ENCODE measurements at regions not wholly inside any gene's neighbourhood (a gene's known extent, or its start where the extent isn't known, plus 50 kb on each side); places are given as distances from the start of the nearest gene placed in this dataset.

DNA sequence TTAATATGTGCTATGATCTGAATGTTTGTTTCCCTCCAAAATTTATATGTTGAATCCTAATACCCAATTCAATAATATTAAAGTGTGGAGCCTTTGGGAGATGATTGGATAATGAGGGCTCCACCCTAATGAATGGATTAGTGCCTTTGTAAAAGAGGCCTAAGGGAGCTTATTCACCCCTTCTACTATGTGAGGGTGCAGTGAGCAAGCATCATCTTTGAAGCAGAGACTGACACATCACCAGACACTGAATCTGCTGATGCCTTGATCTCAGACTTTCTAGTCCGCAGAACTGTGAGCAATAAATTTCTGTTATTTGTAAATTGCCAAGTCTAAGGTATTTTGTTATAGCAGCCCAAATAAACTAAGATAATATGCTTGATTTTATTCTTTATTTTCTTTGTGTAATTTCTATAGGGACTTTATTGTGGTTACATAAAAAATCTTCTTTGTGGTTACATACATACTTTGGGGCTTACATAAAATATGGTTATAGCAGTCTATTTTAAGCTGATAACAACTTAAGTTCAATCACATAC is 131.1 kb upstream of the SLC38A2 start:
- no peaks in the 10 kb centered on the region for H3K79me2 ChIP-seq (ENCODE audit: insufficient read depth, low read length)
- no peak overlapping the region for H3K4me2 ChIP-seq (replicated peaks; ENCODE audit: extremely low read depth, low read length, poor library complexity, severe bottlenecking)
- no peak overlapping the region for H3K27ac Mint-ChIP-seq
- no peaks in the 10 kb centered on the region for H3K4me1 Mint-ChIP-seq
- DNase-seq: no peak
- H2AFZ ChIP-seq (ENCODE audit: insufficient read depth, low read depth, low read length, poor library complexity, severe bottlenecking): no peak overlapping the region
- intact Hi-C loops (cut with micrococcal nuclease): no loop called here
- no peaks in the 10 kb centered on the region for H3K4me1 ChIP-seq (ENCODE audit: control insufficient read depth in 1 of 2, insufficient read depth in 2 of 2, low read length in 2 of 2)
- H3K27me3 ChIP-seq (ENCODE audit: control insufficient read depth in 2 of 2, insufficient read depth in 2 of 2, low read length in 2 of 2): no peaks in the 10 kb centered on the region
- H3K36me3 ChIP-seq (replicated peaks in 1 of 2; ENCODE audit: control insufficient read depth in 1 of 2, insufficient read depth in 2 of 2, low read length in 2 of 2): no peaks in the 10 kb centered on the region
- H3K9me3 ChIP-seq (replicated peaks in 1 of 2; ENCODE audit: control insufficient read depth in 1 of 2, insufficient read depth in 1 of 2, low read length in 2 of 2): peaks cover 10 to 11% of the 10 kb centered on the region in 2 donors
- no CpG with 5 or more reads among the region's 1 CpG for WGBS (ENCODE audit: insufficient coverage)
- H3K9ac ChIP-seq (ENCODE audit: insufficient read depth, low read length, poor library complexity, severe bottlenecking): no peak overlapping the region
- TF ChIP-seq, protein P1, sequence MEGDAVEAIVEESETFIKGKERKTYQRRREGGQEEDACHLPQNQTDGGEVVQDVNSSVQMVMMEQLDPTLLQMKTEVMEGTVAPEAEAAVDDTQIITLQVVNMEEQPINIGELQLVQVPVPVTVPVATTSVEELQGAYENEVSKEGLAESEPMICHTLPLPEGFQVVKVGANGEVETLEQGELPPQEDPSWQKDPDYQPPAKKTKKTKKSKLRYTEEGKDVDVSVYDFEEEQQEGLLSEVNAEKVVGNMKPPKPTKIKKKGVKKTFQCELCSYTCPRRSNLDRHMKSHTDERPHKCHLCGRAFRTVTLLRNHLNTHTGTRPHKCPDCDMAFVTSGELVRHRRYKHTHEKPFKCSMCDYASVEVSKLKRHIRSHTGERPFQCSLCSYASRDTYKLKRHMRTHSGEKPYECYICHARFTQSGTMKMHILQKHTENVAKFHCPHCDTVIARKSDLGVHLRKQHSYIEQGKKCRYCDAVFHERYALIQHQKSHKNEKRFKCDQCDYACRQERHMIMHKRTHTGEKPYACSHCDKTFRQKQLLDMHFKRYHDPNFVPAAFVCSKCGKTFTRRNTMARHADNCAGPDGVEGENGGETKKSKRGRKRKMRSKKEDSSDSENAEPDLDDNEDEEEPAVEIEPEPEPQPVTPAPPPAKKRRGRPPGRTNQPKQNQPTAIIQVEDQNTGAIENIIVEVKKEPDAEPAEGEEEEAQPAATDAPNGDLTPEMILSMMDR (IDR thresholded peaks at IDR 0.05): no peak
- H3K9me3 Mint-ChIP-seq: peaks cover 13 to 32% (median 20%) of the 10 kb centered on the region in 7 donors
- H3K4me3 Mint-ChIP-seq: no peak overlapping the region
- peaks cover 4 to 7% of the 10 kb centered on the region in 2 donors for H3K36me3 Mint-ChIP-seq
- H3K27ac ChIP-seq (ENCODE audit: low read depth in 1 of 2, low read length in 2 of 2): no peak overlapping the region
- H3K27me3 Mint-ChIP-seq (ENCODE audit: low read depth in 3 of 3): peaks cover 0 to 1% (median 0%) of the 10 kb centered on the region in 3 donors
- no peak overlapping the region for H3K4me3 ChIP-seq (replicated peaks in 1 of 3; ENCODE audit: low read depth in 2 of 3, low read length in 3 of 3)
- no peaks in the 10 kb centered on the region for H4K20me1 ChIP-seq (ENCODE audit: insufficient read depth, low read length)

DNA sequence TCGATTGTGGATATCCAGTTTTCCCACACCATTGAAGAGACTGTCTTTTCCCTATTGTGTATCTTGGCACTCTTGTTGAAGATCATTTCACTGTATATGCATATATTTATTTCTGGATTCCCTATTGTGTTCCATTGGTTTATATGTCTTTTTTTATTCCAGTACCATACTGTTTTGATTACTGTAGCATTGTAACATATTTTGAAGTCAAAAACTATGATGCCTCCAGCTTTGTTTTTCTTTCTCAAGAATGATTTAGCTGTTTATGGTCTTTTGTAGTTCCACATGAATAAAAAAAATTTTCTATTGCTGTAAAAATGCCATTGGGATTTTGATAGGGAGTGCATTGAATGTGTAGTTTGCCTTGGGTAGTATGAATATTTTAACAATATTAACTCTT is 128.1 kb upstream of the SLC38A2 start:
- no peak overlapping the region for H2AFZ ChIP-seq (ENCODE audit: insufficient read depth, low read depth, low read length, poor library complexity, severe bottlenecking)
- H3K9ac ChIP-seq (ENCODE audit: insufficient read depth, low read length, poor library complexity, severe bottlenecking): no peak overlapping the region
- H4K20me1 ChIP-seq (ENCODE audit: insufficient read depth, low read length): no peaks in the 10 kb centered on the region
- Mint-ChIP-seq H3K4me1 (no peaks in the 10 kb centered on the region), H3K9me3 (peaks cover 2 to 12% (median 7%) of the 10 kb centered on the region in 7 donors), H3K27me3 (ENCODE audit: low read depth in 3 of 3) (peaks cover 0 to 1% (median 0%) of the 10 kb centered on the region in 3 donors), H3K4me3 (no peak overlapping the region), H3K27ac (no peak overlapping the region), H3K36me3 (no peaks in the 10 kb centered on the region)
- no peaks in the 10 kb centered on the region for H3K36me3 ChIP-seq (replicated peaks in 1 of 2; ENCODE audit: control insufficient read depth in 1 of 2, insufficient read depth in 2 of 2, low read length in 2 of 2)
- no peaks in the 10 kb centered on the region for H3K4me1 ChIP-seq (ENCODE audit: control insufficient read depth in 1 of 2, insufficient read depth in 2 of 2, low read length in 2 of 2)
- H3K4me3 ChIP-seq (replicated peaks in 1 of 3; ENCODE audit: low read depth in 2 of 3, low read length in 3 of 3): no peak overlapping the region
- TF ChIP-seq, protein P1 (IDR thresholded peaks at IDR 0.05): no peak
- no peak for DNase-seq
- H3K79me2 ChIP-seq (ENCODE audit: insufficient read depth, low read length): no peaks in the 10 kb centered on the region
- WGBS (ENCODE audit: insufficient coverage): no CpG with 5 or more reads among the region's 1 CpG
- intact Hi-C loops (cut with micrococcal nuclease): no loop called here
- no peak overlapping the region for H3K4me2 ChIP-seq (replicated peaks; ENCODE audit: extremely low read depth, low read length, poor library complexity, severe bottlenecking)
- H3K9me3 ChIP-seq (replicated peaks in 1 of 2; ENCODE audit: control insufficient read depth in 1 of 2, insufficient read depth in 1 of 2, low read length in 2 of 2): peaks cover 0 to under 1% of the 10 kb centered on the region in 2 donors
- H3K27me3 ChIP-seq (ENCODE audit: control insufficient read depth in 2 of 2, insufficient read depth in 2 of 2, low read length in 2 of 2): no peaks in the 10 kb centered on the region
- no peak overlapping the region for H3K27ac ChIP-seq (ENCODE audit: low read depth in 1 of 2, low read length in 2 of 2)

All from CD14-positive monocyte (primary cell).